Lower leg skin (tissue), 3 donors: ENCODE measurements at regions not wholly inside any gene's neighbourhood (a gene's known extent, or its start where the extent isn't known, plus 50 kb on each side); places are given as distances from the start of the nearest gene placed in this dataset.

Experiments used
- POLR2A ChIP-seq, 2 donors: fragments of 450-650 bp; IDR thresholded peaks; one replicate each; pipeline ENCODE4 v1.6.1; 2016 to 2017; ENCODE audit warnings: antibody characterized with exemption in 2 of 2, mild to moderate bottlenecking in 1 of 2, moderate library complexity in 1 of 2
- TF ChIP-seq, protein P1 (sequence below), 3 donors: fragments of 450-650 bp; IDR thresholded peaks; one replicate each; pipeline ENCODE4 v1.5.1; 2016; ENCODE audit warnings: antibody characterized with exemption in 3 of 3, mild to moderate bottlenecking in 3 of 3, moderate library complexity in 2 of 3

DNA sequence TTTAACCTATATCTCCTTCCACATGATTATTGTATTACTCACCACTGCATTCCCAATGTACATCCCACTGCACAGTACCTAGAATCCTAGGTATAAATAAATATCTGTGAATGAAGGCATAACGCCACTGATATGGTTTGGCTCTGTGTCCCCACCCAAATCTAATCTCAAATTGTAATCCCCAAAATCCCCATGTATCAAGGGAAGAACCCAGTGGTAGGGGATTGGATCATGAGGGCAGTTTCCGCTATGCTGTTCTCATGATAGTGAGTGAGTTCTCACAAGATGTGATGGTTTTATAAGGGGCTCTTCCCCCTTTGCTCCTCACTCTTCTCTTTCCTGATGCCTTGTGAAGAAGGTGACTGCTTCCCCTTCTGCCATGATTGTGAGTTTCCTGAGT lies 599.0 kb upstream of the ADGRL2 start:
- TF ChIP-seq, protein P1, sequence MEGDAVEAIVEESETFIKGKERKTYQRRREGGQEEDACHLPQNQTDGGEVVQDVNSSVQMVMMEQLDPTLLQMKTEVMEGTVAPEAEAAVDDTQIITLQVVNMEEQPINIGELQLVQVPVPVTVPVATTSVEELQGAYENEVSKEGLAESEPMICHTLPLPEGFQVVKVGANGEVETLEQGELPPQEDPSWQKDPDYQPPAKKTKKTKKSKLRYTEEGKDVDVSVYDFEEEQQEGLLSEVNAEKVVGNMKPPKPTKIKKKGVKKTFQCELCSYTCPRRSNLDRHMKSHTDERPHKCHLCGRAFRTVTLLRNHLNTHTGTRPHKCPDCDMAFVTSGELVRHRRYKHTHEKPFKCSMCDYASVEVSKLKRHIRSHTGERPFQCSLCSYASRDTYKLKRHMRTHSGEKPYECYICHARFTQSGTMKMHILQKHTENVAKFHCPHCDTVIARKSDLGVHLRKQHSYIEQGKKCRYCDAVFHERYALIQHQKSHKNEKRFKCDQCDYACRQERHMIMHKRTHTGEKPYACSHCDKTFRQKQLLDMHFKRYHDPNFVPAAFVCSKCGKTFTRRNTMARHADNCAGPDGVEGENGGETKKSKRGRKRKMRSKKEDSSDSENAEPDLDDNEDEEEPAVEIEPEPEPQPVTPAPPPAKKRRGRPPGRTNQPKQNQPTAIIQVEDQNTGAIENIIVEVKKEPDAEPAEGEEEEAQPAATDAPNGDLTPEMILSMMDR (IDR thresholded peaks at IDR 0.05), result no peak
- TF ChIP-seq POLR2A (IDR thresholded peaks at IDR 0.05), result no peak
